ENCODE measurements at regions not wholly inside any gene's neighbourhood (a gene's known extent, or its start where the extent isn't known, plus 50 kb on each side); places are given as distances from the start of the nearest gene placed in this dataset.
"Not testable (repeated sequence)": the region's sequence is repeated elsewhere in the genome, so short reads cannot be mapped to it uniquely, and the experiment has no call there.

- TF ChIP-seq, protein P1, sequence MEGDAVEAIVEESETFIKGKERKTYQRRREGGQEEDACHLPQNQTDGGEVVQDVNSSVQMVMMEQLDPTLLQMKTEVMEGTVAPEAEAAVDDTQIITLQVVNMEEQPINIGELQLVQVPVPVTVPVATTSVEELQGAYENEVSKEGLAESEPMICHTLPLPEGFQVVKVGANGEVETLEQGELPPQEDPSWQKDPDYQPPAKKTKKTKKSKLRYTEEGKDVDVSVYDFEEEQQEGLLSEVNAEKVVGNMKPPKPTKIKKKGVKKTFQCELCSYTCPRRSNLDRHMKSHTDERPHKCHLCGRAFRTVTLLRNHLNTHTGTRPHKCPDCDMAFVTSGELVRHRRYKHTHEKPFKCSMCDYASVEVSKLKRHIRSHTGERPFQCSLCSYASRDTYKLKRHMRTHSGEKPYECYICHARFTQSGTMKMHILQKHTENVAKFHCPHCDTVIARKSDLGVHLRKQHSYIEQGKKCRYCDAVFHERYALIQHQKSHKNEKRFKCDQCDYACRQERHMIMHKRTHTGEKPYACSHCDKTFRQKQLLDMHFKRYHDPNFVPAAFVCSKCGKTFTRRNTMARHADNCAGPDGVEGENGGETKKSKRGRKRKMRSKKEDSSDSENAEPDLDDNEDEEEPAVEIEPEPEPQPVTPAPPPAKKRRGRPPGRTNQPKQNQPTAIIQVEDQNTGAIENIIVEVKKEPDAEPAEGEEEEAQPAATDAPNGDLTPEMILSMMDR (IDR thresholded peaks at IDR 0.05; ENCODE audit: low read depth, low read length) = no peak
- H3K4me3 ChIP-seq (ENCODE audit: low read depth, low read length) = no peak overlapping the region
Observed at GRCh38 chr18:27527856-27528255, 342.7 kb upstream of the CHST9 start.

- TF ChIP-seq, protein P1 (IDR thresholded peaks at IDR 0.05; ENCODE audit: low read depth, low read length) = no peak
- no peak overlapping the region for H3K4me3 ChIP-seq (ENCODE audit: low read depth, low read length)
Observed at GRCh38 chr18:27520401-27520800, 335.3 kb upstream of the CHST9 start.

DNA sequence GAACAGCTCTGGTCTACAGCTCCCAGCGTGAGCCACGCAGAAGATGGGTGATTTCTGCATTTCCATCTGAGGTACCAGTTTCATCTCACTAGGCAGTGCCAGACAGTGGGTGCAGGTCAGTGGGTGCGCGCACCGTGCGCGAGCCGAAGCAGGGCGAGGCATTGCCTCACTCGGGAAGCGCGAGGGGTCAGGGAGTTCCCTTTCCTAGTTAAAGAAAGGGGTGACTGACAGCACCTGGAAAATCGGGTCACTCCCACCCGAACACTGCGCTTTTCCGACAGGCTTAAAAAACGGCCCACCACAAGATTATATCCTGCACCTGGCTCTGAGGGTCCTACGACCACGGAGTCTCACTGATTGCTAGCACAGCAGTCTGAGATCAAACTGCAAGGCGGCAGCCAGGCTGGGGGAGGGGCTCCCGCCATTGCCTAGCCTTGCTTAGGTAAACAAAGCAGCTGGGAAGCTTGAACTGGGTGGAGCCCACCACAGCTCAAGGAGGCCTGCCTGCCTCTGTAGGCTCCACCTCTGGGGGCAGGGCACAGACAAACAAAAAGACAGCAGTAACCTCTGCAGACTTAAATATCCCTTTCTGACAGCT, 325.0 kb upstream of the CHST9 start:
- not testable (repeated sequence) for H3K4me3 ChIP-seq (ENCODE audit: low read depth, low read length)

DNA sequence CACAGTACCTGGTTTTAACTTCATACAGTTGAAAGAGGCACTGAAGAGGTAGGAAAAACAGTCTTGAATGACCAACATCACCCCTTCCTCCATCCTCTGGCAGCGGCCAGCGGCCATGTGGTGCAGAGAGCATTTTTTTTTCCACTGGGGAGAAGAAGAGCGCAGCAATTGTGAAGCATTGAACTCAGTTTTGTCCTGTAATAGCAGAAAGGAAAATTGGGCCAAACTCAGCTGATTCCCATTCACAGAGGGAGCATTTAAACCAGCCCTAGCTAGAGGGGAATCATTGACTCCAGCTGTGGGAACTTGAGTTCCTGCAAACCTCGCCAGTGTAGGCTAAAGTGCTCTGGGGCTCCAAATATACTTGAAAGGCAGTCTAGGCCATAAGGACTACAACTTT, 316.6 kb upstream of the CHST9 start:
- no peak overlapping the region for H3K4me3 ChIP-seq (ENCODE audit: low read depth, low read length)
- TF ChIP-seq, protein P1 (IDR thresholded peaks at IDR 0.05; ENCODE audit: low read depth, low read length) = no peak

- TF ChIP-seq, protein P1 (IDR thresholded peaks at IDR 0.05; ENCODE audit: low read depth, low read length) = no peak
- no peak overlapping the region for H3K4me3 ChIP-seq (ENCODE audit: low read depth, low read length)
Observed at GRCh38 chr18:27500531-27500930, 315.4 kb upstream of the CHST9 start.

- H3K4me3 ChIP-seq (ENCODE audit: low read depth, low read length) = no peak overlapping the region
- TF ChIP-seq, protein P1 (IDR thresholded peaks at IDR 0.05; ENCODE audit: low read depth, low read length) = no peak
Observed at GRCh38 chr18:27497246-27497645, 312.1 kb upstream of the CHST9 start.

- TF ChIP-seq, protein P1 (IDR thresholded peaks at IDR 0.05; ENCODE audit: low read depth, low read length) = no peak
Observed at GRCh38 chr18:27493182-27493581, 308.1 kb upstream of the CHST9 start.

DNA sequence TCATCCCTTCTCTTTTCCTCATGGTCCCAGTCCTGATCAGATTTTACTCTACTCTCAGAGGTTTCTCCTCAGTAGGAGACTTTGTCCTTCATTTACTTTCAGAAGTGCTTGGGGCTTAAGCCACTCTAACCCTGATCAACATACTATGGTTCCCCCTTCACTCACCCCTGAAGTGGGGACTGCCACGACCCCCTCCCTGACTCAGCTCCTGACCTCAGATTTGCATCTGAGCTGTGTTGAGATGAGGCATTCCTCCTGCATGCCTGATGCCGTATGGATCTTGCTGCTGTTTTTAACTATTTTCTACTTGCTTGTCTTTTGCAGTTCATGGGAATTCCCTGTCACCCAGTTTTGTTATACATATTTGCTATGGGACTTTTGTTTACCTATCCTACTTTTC, 306.7 kb upstream of the CHST9 start:
- TF ChIP-seq, protein P1 (IDR thresholded peaks at IDR 0.05; ENCODE audit: low read depth, low read length) = no peak
- no peak overlapping the region for H3K4me3 ChIP-seq (ENCODE audit: low read depth, low read length)

More at GRCh38 chr18:27493182-27493581, 308.1 kb upstream of the CHST9 start:
- no peak overlapping the region for H3K4me3 ChIP-seq (ENCODE audit: low read depth, low read length)

All from WI38 (cell line).